ENCODE measurements at regions not wholly inside any gene's neighbourhood (a gene's known extent, or its start where the extent isn't known, plus 50 kb on each side); places are given as distances from the start of the nearest gene placed in this dataset.

DNA sequence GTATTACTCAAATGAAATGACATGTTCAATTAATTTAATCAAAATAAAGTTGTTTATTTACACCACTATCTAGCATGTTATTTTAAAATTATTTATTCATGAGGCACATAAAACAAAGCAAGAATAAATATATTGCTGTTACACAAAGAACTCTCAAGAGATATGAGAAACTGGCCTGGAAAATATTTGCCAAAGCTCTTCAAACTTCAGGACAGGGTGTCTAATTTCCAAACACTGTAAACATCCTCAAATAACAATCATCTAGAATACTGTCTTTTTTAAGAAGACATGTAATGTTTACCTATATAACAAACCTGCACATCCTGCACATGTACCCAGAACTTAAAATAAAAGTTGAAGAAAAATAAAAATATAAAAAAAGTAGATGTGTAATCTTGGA lies 876.6 kb downstream of the TUSC7 start:
- Histone ChIP-seq H3K9me3 (no peaks in the 10 kb centered on the region), H3K4me1 (no peaks in the 10 kb centered on the region), H3K4me3 (no peak overlapping the region), H3K36me3 (no peaks in the 10 kb centered on the region), H3K27ac (no peak overlapping the region), H3K27me3 (no peaks in the 10 kb centered on the region)
- TF ChIP-seq POLR2AphosphoS5 (IDR thresholded peaks at IDR 0.05) (no peak), POLR2A (IDR thresholded peaks at IDR 0.05) (no peak), EP300 (IDR thresholded peaks at IDR 0.05) (no peak), CTCF (IDR thresholded peaks at IDR 0.05) (no peak)
- no peak for ATAC-seq

DNA sequence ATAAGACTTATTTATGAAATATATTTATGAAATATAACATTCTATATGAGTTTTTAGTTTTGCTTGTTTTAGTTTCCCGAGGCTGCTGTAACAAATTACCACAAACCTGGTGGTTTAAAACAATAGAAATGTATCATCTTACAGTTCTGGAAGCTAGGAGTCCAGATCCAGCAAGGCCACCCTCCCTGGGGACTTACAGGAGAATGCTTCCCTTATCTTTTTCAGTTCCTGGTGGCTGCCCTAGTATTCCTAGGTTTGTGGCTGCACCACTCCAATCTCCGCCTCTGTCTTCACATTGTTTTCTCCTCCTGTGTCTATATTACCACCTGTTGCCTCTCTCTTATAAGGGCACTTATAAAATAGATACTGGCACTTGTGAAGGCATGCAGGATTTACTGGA lies 877.8 kb downstream of the TUSC7 start:
- 93% methylated on average over 2 of the region's 2 CpGs for WGBS, 2 donors (ENCODE audit: low coverage in 1 of 2)
- H3K27ac ChIP-seq: no peak overlapping the region
- no peaks in the 10 kb centered on the region for H3K27me3 ChIP-seq
- no peak for TF ChIP-seq EP300 (IDR thresholded peaks at IDR 0.05)
- no peak for TF ChIP-seq CTCF (IDR thresholded peaks at IDR 0.05)
- TF ChIP-seq POLR2AphosphoS5 (IDR thresholded peaks at IDR 0.05): no peak
- TF ChIP-seq POLR2A (IDR thresholded peaks at IDR 0.05): no peak
- ATAC-seq: no peak
- no peaks in the 10 kb centered on the region for H3K4me1 ChIP-seq
- no peak overlapping the region for H3K4me3 ChIP-seq
- no peaks in the 10 kb centered on the region for H3K9me3 ChIP-seq
- no peaks in the 10 kb centered on the region for H3K36me3 ChIP-seq

- Histone ChIP-seq H3K27me3 (no peaks in the 10 kb centered on the region), H3K4me1 (no peaks in the 10 kb centered on the region), H3K4me3 (no peak overlapping the region), H3K9me3 (no peaks in the 10 kb centered on the region), H3K36me3 (no peaks in the 10 kb centered on the region), H3K27ac (no peak overlapping the region)
- TF ChIP-seq POLR2A (IDR thresholded peaks at IDR 0.05) (no peak), EP300 (IDR thresholded peaks at IDR 0.05) (no peak), CTCF (IDR thresholded peaks at IDR 0.05) (no peak), POLR2AphosphoS5 (IDR thresholded peaks at IDR 0.05) (no peak)
- WGBS, 2 donors (ENCODE audit: low coverage in 1 of 2): 32 to 43% methylated on average over 2 of the region's 2 CpGs
- no peak for ATAC-seq
These were observed 879.9 kb downstream of the TUSC7 start for GRCh38 chr3:117589454-117589853.

GRCh38 chr3:117595615-117596014 lies 886.0 kb downstream of the TUSC7 start:
- WGBS, 2 donors (ENCODE audit: low coverage in 1 of 2): 53 to 58% methylated on average over 1 of the region's 1 CpG
- Histone ChIP-seq H3K27ac (no peak overlapping the region), H3K9me3 (no peaks in the 10 kb centered on the region), H3K36me3 (no peaks in the 10 kb centered on the region), H3K4me3 (no peak overlapping the region), H3K27me3 (no peaks in the 10 kb centered on the region), H3K4me1 (no peaks in the 10 kb centered on the region)
- no peak for ATAC-seq
- TF ChIP-seq POLR2AphosphoS5 (IDR thresholded peaks at IDR 0.05) (no peak), EP300 (IDR thresholded peaks at IDR 0.05) (no peak), POLR2A (IDR thresholded peaks at IDR 0.05) (no peak), CTCF (IDR thresholded peaks at IDR 0.05) (no peak)

DNA sequence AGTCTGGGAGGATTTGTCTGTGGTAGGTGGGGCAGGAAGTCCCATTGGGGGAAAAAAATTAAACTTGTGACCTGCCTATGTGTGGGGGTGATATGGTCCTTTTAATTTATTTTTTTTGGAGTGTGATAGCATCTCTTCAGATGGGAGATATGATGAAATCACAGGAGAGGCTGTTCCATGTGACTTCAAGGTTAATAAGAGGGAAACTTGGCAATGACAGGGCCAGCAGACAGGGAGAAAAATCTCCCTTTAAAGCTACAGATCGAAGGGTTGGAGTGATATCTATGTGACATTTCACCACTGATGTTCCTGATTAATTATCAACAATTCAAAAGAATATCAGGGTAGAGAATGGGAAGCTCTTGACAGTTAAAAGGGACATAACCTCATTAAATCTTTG lies 886.9 kb downstream of the TUSC7 start:
- H3K9me3 ChIP-seq: no peaks in the 10 kb centered on the region
- WGBS, 2 donors (ENCODE audit: low coverage in 1 of 2): 57 to 81% methylated on average over 1 of the region's 1 CpG
- no peaks in the 10 kb centered on the region for H3K27me3 ChIP-seq
- H3K36me3 ChIP-seq: no peaks in the 10 kb centered on the region
- H3K4me3 ChIP-seq: no peak overlapping the region
- no peak overlapping the region for H3K27ac ChIP-seq
- TF ChIP-seq POLR2A (IDR thresholded peaks at IDR 0.05) (no peak), EP300 (IDR thresholded peaks at IDR 0.05) (no peak), POLR2AphosphoS5 (IDR thresholded peaks at IDR 0.05) (no peak), CTCF (IDR thresholded peaks at IDR 0.05) (no peak)
- no peaks in the 10 kb centered on the region for H3K4me1 ChIP-seq
- no peak for ATAC-seq
